GM12873 (cell line): ENCODE measurements at regions not wholly inside any gene's neighbourhood (a gene's known extent, or its start where the extent isn't known, plus 50 kb on each side); places are given as distances from the start of the nearest gene placed in this dataset.

Experiments
- CTCF ChIP-seq: IDR thresholded peaks from 2 replicates; pipeline ENCODE4 v1.5.1; 2012; ENCODE audit warnings: low read depth, mild to moderate bottlenecking, moderate library complexity, low read length, control low read depth; ENCODE audit not compliant: insufficient read depth; ENCODE audit errors: missing control alignments

GRCh38 chr1:147349533-147349932, 107.0 kb downstream of the CHD1L start:
- TF ChIP-seq CTCF: no peak

- TF ChIP-seq CTCF: no peak
Observed at GRCh38 chr1:147351140-147351835, 108.8 kb downstream of the CHD1L start.

GRCh38 chr1:147377263-147378246, 135.1 kb downstream of the CHD1L start:
- no peak for TF ChIP-seq CTCF

- no peak for TF ChIP-seq CTCF
Observed at GRCh38 chr1:147379889-147380288, 137.4 kb downstream of the CHD1L start.

DNA sequence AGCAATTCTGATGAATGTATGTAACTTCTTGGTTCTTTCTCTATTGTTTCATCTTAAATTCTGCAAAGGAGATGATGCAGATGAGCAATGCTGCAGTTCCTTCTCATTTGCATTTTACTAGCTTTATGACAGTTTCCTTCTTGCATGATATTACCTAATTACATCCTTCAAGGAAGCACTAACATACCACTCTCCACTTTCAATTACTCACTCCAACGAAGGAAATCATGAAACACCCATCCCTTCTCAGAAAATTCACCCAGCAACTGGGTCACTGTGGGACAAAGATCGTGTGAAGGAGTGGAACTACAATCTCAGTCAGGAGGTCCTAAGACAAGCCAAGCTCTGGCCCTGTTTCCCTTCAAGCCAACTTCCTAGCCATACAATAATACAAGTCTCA, 142.3 kb downstream of the CHD1L start:
- TF ChIP-seq CTCF: no peak

DNA sequence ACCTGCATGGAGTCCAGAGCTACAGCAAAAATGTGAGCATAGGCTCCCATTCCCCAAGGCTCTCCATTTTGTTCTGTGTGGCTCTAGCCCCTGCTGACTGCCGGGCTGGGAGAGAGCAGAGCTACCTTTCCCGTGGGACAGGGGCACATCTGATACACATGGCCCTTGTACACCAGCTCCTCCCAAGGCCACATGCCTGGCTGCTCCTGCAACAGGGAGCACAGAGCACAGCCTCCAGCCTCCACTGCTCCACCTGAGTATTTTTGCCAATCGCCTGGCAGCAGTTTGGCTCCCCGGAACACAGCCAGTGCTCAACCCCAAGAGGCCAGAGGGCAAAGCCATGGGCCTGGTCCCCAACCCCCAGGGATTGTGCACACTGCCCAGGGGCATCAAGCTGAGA, 146.5 kb downstream of the CHD1L start:
- no peak for TF ChIP-seq CTCF

DNA sequence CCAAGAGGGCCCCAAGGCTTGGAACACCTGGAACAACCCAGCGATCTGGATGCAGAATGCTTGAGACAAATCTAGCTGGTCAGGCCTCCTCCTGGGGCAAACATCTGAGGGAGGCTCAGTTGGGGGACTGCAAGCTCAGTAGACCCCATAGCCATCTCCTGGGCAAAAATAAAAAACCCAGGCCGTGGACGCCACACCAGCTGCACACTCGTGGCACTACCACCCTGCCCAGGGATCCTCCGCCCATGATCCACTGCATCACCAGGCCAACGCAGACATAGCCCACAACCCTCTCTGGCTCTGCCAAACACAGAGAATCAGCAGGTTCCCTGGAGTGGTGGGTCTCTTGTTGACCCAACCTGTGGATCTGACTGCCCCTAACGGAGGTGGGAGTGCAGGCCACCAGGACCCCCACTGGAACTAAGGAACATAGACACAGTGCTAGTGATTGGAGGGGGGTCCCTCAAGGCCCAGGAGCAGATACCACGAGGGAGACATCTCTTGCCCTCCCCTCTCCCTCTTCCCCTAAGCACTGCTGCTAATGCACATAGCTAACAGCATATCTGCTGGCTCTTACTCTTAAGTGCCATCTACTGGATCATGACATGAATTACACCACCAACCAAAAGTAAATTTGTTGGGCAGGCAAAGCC, 147.2 kb downstream of the CHD1L start:
- TF ChIP-seq CTCF: peak; percentile 80
